ENCODE measurements at regions not wholly inside any gene's neighbourhood (a gene's known extent, or its start where the extent isn't known, plus 50 kb on each side); places are given as distances from the start of the nearest gene placed in this dataset.

GRCh38 chr6:86276056-86276455, 633.4 kb upstream of the SYNCRIP start:
- no peak overlapping the region for H3K4me3 ChIP-seq (ENCODE audit: low read depth, low read length)
- DNase-seq (ENCODE audit: low read depth): no peak
- TF ChIP-seq, protein P1, sequence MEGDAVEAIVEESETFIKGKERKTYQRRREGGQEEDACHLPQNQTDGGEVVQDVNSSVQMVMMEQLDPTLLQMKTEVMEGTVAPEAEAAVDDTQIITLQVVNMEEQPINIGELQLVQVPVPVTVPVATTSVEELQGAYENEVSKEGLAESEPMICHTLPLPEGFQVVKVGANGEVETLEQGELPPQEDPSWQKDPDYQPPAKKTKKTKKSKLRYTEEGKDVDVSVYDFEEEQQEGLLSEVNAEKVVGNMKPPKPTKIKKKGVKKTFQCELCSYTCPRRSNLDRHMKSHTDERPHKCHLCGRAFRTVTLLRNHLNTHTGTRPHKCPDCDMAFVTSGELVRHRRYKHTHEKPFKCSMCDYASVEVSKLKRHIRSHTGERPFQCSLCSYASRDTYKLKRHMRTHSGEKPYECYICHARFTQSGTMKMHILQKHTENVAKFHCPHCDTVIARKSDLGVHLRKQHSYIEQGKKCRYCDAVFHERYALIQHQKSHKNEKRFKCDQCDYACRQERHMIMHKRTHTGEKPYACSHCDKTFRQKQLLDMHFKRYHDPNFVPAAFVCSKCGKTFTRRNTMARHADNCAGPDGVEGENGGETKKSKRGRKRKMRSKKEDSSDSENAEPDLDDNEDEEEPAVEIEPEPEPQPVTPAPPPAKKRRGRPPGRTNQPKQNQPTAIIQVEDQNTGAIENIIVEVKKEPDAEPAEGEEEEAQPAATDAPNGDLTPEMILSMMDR (conservative IDR thresholded peaks at IDR 0.05; ENCODE audit: low read depth, low read length): no peak

DNA sequence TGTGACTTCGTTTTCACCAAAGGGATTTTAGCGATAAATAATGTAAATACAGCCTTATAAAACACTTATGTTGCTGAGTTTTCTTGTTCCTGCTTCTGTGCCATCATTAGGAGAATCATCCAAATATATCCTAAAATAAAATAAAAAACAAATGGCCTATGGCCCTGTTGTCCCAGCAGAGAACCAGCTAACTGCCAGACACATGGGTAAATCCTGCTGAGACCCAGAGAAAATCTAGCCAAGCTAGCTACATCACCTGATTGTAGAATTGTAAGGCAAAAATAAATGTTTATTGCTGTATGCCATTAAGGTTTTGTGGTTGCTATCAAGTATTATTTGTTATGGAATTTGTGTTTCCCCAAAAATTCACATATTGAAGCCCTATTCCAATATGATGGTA, 631.2 kb upstream of the SYNCRIP start:
- TF ChIP-seq, protein P1 (conservative IDR thresholded peaks at IDR 0.05; ENCODE audit: low read depth, low read length): no peak
- DNase-seq (ENCODE audit: low read depth): no peak
- H3K4me3 ChIP-seq (ENCODE audit: low read depth, low read length): no peak overlapping the region

DNA sequence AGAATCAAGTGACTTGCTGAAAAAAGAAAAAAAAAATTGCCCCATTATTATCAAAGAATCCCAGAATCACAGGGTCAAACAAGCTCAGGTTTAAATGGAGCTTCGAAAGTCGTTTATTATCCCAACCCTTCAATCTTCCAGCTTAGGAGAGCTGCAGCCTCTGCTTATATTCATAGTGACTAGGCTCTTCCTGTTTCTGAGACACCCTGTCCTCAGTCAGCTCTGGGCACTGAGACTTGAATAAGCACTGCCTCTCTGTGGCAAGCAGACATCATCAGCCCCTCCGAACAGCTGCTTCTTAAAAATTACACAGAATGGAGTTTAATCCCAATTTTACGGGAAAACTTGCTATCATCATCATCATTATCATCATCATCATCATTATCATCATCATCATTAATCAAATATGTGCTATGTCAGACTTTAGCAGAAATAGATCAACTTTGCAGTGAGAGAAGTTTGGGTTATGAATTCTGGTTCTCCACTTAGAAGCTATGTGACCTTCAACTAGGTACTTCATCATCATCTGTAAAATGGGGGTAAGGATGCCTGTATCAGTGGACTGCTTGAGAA, 614.0 kb upstream of the SYNCRIP start:
- no peak for DNase-seq (ENCODE audit: low read depth)
- TF ChIP-seq, protein P1 (conservative IDR thresholded peaks at IDR 0.05; ENCODE audit: low read depth, low read length): no peak
- no peak overlapping the region for H3K4me3 ChIP-seq (ENCODE audit: low read depth, low read length)

- no peak overlapping the region for H3K4me3 ChIP-seq (ENCODE audit: low read depth, low read length)
- no peak for DNase-seq (ENCODE audit: low read depth)
- TF ChIP-seq, protein P1 (conservative IDR thresholded peaks at IDR 0.05; ENCODE audit: low read depth, low read length): no peak
Measured at GRCh38 chr6:86255973-86256372, 613.3 kb upstream of the SYNCRIP start.

- H3K4me3 ChIP-seq (ENCODE audit: low read depth, low read length): no peak overlapping the region
- TF ChIP-seq, protein P1 (conservative IDR thresholded peaks at IDR 0.05; ENCODE audit: low read depth, low read length): no peak
- DNase-seq (ENCODE audit: low read depth): no peak
Measured at GRCh38 chr6:86251106-86251505, 608.4 kb upstream of the SYNCRIP start.

DNA sequence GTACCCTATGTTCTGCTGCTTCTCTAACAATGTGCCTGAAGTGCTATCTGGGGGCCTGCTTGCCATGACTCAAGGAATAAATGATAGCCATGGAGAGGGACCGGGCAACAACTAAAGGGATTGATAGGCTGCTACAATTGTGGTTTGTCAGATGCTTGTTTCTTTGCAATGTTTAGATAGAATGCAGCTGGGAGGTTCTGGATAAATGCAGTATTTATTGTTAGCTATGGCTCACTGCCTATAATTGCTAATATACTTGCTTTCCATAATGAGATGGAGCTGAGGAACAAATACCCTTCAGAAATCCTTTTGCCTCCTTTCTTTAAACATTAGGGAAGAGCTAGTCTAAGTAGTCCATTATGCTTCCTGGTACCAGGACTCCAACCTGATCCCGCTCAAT, 575.2 kb upstream of the SYNCRIP start:
- TF ChIP-seq, protein P1 (conservative IDR thresholded peaks at IDR 0.05; ENCODE audit: low read depth, low read length): no peak
- no peak overlapping the region for H3K4me3 ChIP-seq (ENCODE audit: low read depth, low read length)
- no peak for DNase-seq (ENCODE audit: low read depth)

GRCh38 chr6:86215323-86215722, 572.6 kb upstream of the SYNCRIP start:
- TF ChIP-seq, protein P1 (conservative IDR thresholded peaks at IDR 0.05; ENCODE audit: low read depth, low read length): no peak
- DNase-seq (ENCODE audit: low read depth): no peak
- no peak overlapping the region for H3K4me3 ChIP-seq (ENCODE audit: low read depth, low read length)

Measured in choroid plexus epithelial cell (primary cell).